ENCODE measurements at regions not wholly inside any gene's neighbourhood (a gene's known extent, or its start where the extent isn't known, plus 50 kb on each side); places are given as distances from the start of the nearest gene placed in this dataset.
"Not testable (repeated sequence)": the region's sequence is repeated elsewhere in the genome, so short reads cannot be mapped to it uniquely, and the experiment has no call there.

DNA sequence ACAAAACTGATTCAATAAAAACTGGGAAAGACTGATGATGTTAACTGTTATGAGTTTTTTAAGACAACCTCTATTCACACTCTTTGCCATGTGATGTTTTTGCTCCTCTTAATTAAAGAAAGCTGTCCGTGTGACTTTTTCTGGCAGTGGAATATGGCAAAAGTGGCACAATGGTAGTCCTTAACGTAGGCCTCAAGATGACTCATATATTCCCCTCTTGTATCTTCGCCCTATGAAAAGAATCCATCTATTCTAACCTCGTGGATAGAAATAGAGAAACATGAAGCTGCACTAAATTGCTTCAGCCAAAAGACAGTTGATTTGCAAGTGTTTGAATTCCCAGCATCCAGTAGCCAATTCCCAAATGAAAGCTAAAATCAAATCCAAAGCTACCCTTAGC, 603.8 kb upstream of the PCDH7 start:
- Histone ChIP-seq H3K27ac (peak overlapping the region in 1 of 21 experiments; percentile 20), H3K4me3 (no peak overlapping the region)

DNA sequence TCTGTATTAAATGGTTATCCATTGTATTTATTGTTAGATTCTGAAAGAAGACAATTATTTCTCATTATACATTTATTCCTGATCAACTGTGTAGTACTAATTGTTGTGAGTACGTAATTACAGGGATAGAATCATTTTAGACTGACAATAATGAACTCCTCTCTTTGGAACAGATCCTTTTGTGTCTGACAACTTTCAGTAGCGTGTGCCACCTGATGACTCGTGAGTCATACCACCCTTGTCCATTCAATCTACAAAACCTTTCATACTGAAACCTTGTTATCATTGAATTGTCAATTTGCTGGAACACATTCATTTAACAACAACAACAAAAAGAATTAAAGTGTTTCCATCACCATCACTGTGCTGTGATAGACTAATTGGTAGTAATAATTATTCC, 602.7 kb upstream of the PCDH7 start:
- no peak overlapping the region for H3K4me3 ChIP-seq
- H3K27ac ChIP-seq = peak overlapping the region in 1 of 21 experiments; percentile 28

DNA sequence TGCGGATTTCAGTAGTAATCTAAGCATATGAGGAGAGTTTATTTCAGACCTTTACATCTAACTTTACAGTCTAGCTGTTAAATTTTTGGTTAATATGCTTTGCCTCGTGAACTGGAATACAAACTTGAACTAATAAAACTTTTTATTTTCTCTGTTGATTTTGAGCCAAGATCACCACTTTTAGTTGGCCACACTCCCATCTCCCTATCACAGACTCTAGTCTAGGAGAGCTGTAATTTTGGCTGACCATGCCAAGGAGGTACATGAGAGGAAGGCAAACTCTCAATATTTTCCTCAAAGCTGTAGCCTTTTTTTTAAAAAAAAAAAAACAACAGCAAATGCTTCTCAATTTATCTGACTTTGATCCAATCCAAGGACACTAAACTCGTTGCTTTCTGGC, 597.5 kb upstream of the PCDH7 start:
- Histone ChIP-seq H3K27ac (no peak overlapping the region), H3K4me3 (no peak overlapping the region)

DNA sequence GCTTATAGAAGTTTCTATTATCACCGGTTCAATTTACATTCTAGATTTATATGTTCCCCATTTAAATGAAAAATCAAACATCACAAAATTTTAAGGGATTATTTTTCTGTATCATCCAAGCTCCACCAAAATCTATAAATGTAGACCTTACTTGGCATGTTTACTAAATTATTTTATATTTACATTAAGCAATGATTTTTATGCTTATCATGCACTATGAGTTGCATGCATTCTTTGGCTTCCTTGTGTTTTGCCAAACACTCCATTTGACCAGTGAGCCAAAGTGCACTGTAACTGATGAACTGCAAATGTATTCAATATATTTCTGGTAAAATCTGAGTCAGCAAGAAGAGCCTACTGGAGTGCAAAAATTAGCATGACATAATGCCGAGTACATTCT, 595.5 kb upstream of the PCDH7 start:
- not testable (repeated sequence) for H3K27ac ChIP-seq, H3K4me3 ChIP-seq

DNA sequence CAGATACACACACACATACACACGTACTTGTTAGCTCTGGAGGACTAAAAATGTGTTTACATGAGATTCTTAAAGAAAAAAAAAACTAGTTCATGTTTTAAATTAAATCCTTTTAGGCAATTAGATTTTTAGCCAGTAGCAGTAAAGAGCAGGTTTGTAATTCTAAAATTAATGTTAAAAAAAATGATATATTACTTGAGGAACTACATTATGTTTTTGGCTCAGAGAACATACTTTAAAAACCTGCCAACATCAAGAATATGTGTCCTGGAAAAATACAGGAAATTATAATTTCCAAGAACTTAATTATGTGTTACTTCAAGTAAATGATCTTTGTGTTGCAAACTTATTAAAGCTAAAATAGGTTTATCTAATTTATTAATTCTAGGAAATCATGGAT, 594.3 kb upstream of the PCDH7 start:
- Histone ChIP-seq H3K4me3 (no peak overlapping the region), H3K27ac (no peak overlapping the region)

DNA sequence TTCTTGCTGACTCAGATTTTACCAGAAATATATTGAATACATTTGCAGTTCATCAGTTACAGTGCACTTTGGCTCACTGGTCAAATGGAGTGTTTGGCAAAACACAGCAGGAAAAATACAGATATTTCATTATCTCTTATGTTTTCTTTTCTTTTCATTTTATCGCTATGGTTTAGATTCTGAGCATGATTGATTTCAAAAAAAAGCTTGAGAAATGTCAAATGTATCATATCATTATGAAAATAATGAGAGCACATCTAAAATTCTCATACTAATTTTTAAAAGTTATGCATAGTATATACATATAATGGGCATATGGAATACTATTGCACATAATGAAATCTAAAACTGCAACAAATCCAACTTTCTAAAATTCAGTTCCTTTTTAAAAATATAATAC, 593.8 kb upstream of the PCDH7 start:
- Histone ChIP-seq H3K4me3 (no peak overlapping the region), H3K27ac (no peak overlapping the region)

DNA sequence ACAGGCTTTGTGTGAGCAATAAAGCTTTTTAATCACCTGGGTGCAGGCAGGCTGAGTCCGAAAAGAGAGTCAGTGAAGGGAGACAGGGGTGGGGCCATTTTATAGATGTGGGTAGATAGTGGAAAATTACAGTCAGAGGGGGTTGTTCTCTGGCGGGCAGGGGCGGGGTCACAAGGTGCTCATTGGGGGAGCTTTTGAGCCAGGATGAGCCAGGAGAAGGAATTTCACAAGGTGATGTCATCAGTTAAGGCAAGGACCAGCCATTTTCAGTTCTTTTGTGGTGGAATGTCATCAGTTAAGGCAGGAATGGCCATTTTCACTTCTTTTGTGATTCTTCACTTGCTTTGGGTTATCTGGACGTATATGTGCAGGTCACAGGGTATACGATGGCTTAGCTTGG, 571.3 kb upstream of the PCDH7 start:
- H3K27ac ChIP-seq, H3K4me3 ChIP-seq: not testable (repeated sequence)

DNA sequence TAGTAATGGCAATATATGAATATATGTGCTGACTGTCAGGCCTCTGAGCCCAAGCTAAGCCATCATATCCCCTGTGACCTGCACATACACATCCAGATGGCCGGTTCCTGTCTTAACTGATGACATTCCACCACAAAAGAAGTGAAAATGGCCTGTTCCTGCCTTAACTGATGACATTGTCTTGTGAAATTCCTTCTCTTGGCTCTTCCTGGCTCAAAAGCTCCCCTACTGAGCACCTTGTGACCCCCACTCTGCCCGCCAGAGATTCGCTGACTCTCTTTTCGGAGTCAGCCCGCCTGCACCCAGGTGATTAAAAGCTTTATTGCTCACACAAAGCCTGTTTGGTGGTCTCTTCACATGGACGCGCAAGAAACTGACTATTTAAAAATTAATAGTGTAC, 570.6 kb upstream of the PCDH7 start:
- not testable (repeated sequence) for H3K27ac ChIP-seq, H3K4me3 ChIP-seq

DNA sequence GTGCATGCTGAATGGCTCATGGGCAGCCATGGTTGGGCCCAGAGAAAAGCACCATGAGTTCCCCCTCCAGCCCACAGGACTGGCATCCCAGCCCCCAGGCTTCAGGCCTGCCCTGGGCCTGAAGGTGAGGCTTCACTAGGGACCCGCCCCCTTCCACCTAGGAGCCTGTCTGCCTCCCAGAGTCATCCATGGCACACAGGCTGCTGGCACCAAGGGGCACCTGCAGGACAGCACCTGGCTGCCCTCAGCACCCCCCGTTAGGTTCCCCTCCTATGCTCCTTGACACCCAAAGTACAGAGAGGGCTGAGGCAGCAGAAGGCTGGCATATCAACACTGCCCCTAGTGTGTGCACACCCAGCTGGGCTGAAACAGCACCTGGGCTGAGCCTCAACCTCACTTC, 566.7 kb upstream of the PCDH7 start:
- Histone ChIP-seq H3K4me3 (no peak overlapping the region), H3K27ac (no peak overlapping the region)

DNA sequence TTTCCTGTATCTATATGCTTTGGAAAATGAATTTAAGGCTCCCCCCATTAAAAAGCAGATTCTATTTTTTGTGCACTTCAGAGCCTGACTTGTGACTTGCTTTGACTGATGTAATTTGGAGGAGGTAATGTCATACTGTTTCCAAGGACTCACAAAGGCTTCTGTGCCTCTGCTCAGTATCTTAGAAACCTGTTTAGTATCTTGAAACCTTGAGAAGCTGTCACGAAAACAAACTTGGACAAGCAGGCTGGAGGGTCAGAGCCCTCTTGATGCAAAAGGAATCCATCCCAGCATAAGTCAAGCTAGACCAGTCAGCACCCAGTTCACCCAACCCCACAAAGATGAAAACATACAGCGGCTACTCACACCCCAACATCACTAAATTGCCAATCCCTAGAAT, 560.0 kb upstream of the PCDH7 start:
- no peak overlapping the region for H3K27ac ChIP-seq
- no peak overlapping the region for H3K4me3 ChIP-seq

DNA sequence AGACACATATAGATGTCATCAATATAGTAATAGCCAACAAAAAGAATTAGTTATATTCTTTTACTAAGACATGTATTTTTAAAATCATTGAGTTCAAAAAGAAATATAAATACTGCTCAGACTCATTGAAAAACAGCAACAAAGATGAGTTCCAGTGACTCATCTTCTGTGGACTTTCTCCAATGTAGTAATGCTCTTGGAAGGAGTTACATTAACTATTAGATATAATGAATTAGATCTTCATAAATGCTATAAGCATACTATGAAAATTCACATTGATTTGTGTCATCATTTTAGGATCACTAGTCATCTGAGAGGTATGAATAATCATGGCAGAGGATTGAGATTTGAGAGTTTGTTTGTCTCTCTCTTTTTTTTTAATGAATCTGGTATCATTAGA, 547.8 kb upstream of the PCDH7 start:
- Histone ChIP-seq H3K27ac (no peak overlapping the region), H3K4me3 (no peak overlapping the region)

DNA sequence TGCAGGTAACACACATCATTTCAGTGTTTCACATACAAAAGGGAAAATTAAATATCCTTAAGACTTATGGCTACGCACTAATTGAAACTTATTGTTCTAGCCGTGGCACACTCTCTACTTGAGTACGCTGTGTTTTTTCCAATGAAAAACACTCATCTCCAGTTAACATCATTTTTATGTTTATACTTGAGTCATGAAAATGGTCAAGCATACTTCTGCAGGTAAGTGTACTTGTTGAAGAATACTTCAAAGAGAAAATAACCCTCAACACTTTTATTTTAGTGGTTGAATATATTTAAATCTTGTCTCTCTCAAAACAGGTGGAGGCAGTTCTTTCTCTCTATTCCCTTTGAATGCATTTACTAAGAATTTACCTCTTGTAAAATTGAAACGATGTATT, 538.7 kb upstream of the PCDH7 start:
- H3K4me3 ChIP-seq = no peak overlapping the region

DNA sequence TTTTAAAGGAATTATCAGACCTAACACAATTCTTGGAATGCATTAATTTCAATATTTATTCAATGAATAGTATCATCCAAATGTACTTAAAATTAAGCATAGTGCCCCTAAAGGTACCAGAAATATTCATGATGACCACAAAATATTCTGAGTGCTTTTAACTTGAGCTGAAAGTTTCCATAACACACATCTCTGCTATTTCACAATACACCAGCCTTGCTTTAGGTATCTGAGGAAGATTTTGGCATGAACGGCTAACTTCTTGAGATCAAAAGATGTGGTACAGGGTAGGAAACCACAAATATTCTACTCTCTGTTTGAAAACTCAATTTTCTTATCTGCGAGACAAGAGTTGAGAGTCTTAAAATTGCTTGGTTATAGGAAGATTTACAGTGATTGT, 538.3 kb upstream of the PCDH7 start:
- H3K27ac ChIP-seq = no peak overlapping the region

More for the DNA sequence above, 538.7 kb upstream of the PCDH7 start:
- H3K27ac ChIP-seq = no peak overlapping the region

DNA sequence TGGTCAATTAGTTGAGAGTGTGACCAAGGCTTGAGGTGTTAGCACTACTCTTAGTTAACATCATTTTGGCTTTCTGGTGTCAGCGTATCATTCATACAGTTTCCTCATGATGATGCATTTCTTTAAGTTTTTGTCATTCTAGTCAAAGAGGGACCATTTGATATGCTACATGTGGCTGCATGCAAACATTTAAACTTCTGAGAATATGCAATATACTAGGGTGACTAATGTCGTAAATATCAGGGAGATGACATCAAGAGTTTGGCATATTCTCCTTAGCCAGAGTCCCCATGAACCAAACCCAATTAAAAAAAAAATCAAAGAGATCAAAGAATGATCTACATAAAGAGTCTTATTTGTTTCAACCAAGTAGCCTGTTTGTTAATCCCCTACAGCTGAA, 537.4 kb upstream of the PCDH7 start:
- Histone ChIP-seq H3K4me3 (no peak overlapping the region), H3K27ac (no peak overlapping the region)

More for the DNA sequence above, 538.3 kb upstream of the PCDH7 start:
- H3K4me3 ChIP-seq = no peak overlapping the region

DNA sequence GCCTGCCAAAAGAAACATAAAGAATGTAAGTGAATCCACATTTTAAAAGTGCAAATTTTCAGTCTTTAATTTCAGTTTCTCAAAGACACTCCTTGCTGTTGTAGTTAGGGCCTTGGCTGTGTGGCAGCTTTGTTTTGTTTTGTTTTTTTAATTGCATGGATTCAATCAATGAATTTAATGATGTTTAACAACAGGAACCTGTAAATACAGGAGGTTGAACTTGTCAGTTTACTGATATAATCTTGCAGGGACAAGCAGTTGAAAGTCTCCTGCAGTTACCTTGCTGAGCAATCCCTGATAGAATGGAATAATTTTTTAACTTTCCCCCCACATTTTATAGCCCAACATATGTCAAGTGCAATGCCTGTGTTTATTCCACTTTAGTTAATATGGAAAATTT, 528.3 kb upstream of the PCDH7 start:
- H3K27ac ChIP-seq = no peak overlapping the region
- no peak overlapping the region for H3K4me3 ChIP-seq

DNA sequence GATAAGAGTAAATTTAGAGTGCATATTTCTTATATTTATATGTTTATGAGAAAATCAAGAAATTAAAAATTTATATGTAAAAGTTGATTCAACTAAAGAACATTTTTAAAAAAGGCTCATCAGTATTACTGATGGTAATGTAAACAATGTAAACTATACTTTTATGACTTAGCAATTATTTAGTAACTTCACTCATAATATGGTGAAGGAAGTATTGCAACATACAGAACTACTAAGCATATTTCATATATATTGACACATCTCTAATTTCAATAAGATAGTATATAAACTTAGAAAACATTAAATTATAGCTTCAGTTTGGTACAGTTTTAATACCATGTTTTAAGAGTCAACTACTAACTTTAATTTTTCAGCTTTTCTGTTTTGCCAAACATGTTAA, 512.8 kb upstream of the PCDH7 start:
- no peak overlapping the region for H3K4me3 ChIP-seq

DNA sequence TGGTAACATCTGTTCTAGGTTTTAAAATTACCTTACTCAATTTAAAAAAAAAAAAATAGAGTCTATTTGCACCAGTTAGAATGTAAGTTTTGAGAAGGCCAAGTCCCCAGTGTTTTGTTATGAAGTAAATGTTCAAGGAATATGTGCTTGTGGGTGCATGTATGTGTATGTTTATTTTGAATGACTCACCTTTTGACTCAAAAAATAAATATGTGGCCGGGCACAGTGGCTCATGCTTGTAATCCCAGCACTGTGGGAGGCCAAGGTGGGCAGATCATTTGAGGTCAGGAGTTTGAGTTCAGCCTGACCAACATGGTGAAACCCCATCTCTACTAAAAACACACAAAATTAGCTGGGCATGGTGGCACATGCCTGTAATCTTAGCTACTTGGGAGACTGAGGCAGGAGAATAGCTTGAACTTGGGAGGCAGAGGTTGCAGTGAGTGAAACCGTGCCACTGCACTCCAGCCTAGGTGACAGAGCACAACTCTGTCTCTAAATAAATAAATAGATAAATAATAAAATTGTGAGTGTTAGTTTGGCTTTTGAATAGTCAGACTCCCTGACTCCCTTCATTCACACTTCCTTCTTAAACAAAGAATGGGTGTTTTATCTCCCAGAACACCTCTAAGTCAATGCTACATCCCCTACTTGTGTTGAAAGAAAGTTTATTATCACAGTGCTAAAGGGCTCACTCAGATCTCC, 511.3 kb upstream of the PCDH7 start:
- Histone ChIP-seq H3K4me3 (no peak overlapping the region), H3K27ac (no peak overlapping the region)

More for the DNA sequence above, 512.8 kb upstream of the PCDH7 start:
- H3K27ac ChIP-seq = no peak overlapping the region

DNA sequence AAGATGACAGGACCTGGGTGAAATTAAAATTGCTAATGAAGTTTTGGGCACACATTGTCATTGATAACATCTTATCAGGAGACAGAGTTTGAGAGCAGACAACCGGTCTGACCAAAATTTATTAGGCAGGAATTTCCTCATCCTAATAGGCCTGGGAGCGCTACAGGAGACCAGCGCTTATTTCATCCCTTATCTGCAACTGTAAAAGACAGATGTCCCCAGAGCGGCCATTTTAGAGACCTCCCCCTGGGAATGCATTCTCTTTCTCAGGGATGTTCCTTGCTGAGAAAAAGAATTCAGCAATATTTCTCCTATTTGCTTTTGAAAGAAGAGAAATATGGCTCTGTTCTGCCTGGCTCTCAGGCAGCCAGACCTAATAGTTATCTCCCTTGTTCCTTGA, 504.2 kb upstream of the PCDH7 start:
- H3K27ac ChIP-seq, H3K4me3 ChIP-seq: not testable (repeated sequence)

DNA sequence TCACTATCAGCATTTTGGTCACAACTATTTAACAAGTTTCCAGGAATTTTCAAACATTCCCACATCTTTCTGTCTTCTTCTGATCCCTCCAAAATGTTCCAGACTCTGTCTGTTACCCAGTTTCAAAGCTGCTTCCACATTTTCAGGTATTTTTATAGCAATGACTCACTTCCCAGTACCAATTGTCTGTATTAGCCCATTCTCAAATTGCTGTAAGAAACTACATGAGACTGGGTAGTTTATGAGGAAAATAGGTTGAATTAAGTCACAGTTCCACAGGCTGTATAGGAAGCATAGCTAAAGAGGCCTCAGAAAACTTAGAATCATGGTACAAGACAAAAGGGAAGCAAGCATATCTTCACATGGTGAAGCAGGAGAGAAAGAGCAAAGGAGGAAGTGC, 475.0 kb upstream of the PCDH7 start:
- H3K4me3 ChIP-seq = no peak overlapping the region
- no peak overlapping the region for H3K27ac ChIP-seq

DNA sequence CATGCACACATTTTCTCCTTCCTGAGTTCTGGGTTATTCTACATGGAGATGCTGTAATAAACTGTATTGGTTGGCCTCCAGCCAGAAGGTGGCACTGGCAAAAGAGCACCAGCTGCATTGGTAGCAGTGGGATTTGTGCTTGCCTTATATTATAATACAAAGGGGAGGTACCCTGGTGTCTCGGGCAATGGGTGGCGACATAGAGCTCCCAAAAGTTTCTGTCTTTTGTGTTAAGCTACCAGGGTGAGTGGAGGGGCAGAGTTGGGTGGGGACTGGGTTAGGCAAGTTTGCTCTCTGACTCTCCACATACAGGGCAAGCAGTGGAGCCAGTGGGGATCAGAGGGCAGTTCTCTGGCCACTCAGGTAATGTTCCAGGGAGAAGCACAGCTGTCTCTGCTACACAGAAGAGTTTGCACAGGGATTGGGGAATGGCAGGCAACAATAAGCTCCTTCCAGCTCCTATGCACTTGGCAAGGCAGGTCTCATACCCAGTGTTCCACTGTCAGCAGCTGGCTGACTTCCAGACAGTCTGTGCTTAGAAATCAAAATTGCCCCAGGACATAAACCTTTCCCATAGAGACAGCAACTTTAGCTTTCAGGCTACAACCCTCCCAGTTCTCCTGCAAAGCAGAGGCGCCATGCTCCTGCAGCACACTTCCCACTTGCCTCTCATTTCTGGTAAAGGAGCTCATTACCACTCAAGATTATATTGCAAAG, 463.9 kb upstream of the PCDH7 start:
- Histone ChIP-seq H3K27ac (no peak overlapping the region), H3K4me3 (no peak overlapping the region)

DNA sequence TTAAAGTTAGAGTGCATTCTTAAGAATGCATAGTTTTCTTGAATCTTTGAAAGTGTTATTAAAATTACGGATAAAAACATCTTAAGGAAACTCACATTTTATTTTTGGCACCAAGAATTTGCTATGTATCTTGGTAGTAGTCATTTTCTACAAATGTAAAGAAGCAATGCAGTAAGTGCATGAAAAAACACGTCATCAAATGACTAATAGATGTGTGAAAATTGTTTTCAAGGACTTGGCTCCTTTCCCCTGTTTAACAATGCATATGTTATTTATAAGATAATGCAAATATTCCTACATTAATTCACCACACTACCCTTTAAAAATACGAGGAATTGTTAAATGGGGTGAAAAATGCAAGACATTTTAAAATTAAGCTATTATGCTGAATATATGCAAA, 461.2 kb upstream of the PCDH7 start:
- Histone ChIP-seq H3K27ac (no peak overlapping the region), H3K4me3 (no peak overlapping the region)

DNA sequence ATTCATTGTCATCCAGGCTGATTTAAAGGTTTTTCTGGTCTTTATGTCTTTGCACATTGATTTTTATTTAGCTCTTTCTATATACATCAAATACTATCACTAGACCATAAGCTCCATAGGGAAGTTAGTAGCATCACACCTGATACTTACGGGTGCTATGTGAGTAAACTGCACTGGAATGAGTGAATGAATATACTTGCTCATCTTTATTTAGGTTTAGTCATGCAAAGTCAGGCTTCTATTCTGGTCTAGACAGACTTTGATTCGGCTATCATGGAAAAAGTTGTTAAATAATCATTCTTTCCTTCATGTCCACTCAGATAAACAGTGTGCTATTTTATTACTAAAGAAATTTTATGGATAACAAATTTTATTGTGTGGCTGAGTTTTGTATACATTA, 457.8 kb upstream of the PCDH7 start:
- Histone ChIP-seq H3K4me3 (no peak overlapping the region), H3K27ac (no peak overlapping the region)

All from skin epidermis (tissue), 12 donors.